HepG2 (cell line): ENCODE measurements at regions not wholly inside any gene's neighbourhood (a gene's known extent, or its start where the extent isn't known, plus 50 kb on each side); places are given as distances from the start of the nearest gene placed in this dataset.

ENCODE experiments used
- ATRX ChIP-seq: sonication (generic); formaldehyde crosslinking; IDR thresholded peaks from 2 replicates; pipeline ENCODE4 v1.4.0; 2020; ENCODE audit warnings: missing genetic modification reagents, borderline replicate concordance
- ESRRA ChIP-seq: sonication (generic); formaldehyde crosslinking; IDR thresholded peaks from 2 replicates; pipeline ENCODE4 v1.5.1; 2020; ENCODE audit warnings: mild to moderate bottlenecking, low read depth, missing genetic modification reagents
- GPN1 ChIP-seq: sonication (generic); formaldehyde crosslinking; IDR thresholded peaks from 2 replicates; pipeline ENCODE4 v1.5.1; 2020; ENCODE audit warnings: missing genetic modification reagents, borderline replicate concordance
- ISL2 ChIP-seq: sonication (generic); formaldehyde crosslinking; IDR thresholded peaks from 2 replicates; pipeline ENCODE4 v1.5.0; 2020; ENCODE audit warnings: missing genetic modification reagents
- MAFK ChIP-seq, 2 experiments: IDR thresholded peaks in 1 of 2; conservative IDR thresholded peaks in 1 of 2; 2 replicates each; pipeline ENCODE4 v1.6.1; 2011; ENCODE audit warnings: improper control_type of control experiment in 2 of 2, low read length in 2 of 2
- PATZ1 ChIP-seq: sonication (generic); formaldehyde crosslinking; IDR thresholded peaks from 2 replicates; pipeline ENCODE4 v1.4.0; 2020; ENCODE audit warnings: missing genetic modification reagents
- TGIF2 ChIP-seq: IDR thresholded peaks from 2 replicates; pipeline ENCODE4 v1.6.1; 2016; ENCODE audit warnings: control low read depth, missing compliant biosample characterization
- ZFAT ChIP-seq: sonication (generic); formaldehyde crosslinking; conservative IDR thresholded peaks from 2 replicates; pipeline ENCODE4 v1.8.1; 2023; ENCODE audit warnings: missing genetic modification reagents, inconsistent platforms
- ZNF512B ChIP-seq: sonication (generic); formaldehyde crosslinking; IDR thresholded peaks from 2 replicates; pipeline ENCODE4 v1.5.1; 2020; ENCODE audit warnings: missing genetic modification reagents, mild to moderate bottlenecking, borderline replicate concordance
- ZNF891 ChIP-seq: sonication (generic); formaldehyde crosslinking; IDR thresholded peaks from 2 replicates; pipeline ENCODE4 v1.5.0; 2020; ENCODE audit warnings: mild to moderate bottlenecking, missing genetic modification reagents
- TF ChIP-seq, protein P1 (sequence below): sonication (generic); formaldehyde crosslinking; IDR thresholded peaks from 2 replicates; pipeline ENCODE4; 2020; ENCODE audit warnings: missing genetic modification reagents, mild to moderate bottlenecking, borderline replicate concordance

GRCh38 chr10:78407009-78407711, 373.5 kb downstream of the RPS24 start (continued):
- TF ChIP-seq ZNF512B = no peak
- TF ChIP-seq ATRX (CRISPR knock-in tag) = no peak
- no peak for TF ChIP-seq ESRRA (CRISPR knock-in tag)
- TF ChIP-seq ISL2 = no peak
- TF ChIP-seq ZFAT (CRISPR knock-in tag) = no peak
- 0 out of 2 replicates have a peak, but pooled peaks have one; percentile 16 for TF ChIP-seq PATZ1
- TF ChIP-seq, protein P1, sequence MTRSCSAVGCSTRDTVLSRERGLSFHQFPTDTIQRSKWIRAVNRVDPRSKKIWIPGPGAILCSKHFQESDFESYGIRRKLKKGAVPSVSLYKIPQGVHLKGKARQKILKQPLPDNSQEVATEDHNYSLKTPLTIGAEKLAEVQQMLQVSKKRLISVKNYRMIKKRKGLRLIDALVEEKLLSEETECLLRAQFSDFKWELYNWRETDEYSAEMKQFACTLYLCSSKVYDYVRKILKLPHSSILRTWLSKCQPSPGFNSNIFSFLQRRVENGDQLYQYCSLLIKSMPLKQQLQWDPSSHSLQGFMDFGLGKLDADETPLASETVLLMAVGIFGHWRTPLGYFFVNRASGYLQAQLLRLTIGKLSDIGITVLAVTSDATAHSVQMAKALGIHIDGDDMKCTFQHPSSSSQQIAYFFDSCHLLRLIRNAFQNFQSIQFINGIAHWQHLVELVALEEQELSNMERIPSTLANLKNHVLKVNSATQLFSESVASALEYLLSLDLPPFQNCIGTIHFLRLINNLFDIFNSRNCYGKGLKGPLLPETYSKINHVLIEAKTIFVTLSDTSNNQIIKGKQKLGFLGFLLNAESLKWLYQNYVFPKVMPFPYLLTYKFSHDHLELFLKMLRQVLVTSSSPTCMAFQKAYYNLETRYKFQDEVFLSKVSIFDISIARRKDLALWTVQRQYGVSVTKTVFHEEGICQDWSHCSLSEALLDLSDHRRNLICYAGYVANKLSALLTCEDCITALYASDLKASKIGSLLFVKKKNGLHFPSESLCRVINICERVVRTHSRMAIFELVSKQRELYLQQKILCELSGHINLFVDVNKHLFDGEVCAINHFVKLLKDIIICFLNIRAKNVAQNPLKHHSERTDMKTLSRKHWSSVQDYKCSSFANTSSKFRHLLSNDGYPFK (CRISPR knock-in tag) = no peak
- no peak for TF ChIP-seq MAFK (conservative IDR thresholded peaks at IDR 0.05 in 1 of 2, IDR thresholded peaks at IDR 0.05 in 1 of 2; ENCODE audit: low read length in 2 of 2)
- no peak for TF ChIP-seq TGIF2 (CRISPR knock-in tag)
- TF ChIP-seq GPN1 (CRISPR knock-in tag) = no peak
- no peak for TF ChIP-seq ZNF891 (CRISPR knock-in tag)
